Mesenchymal stem cell (in vitro differentiated cells and primary cell): ENCODE measurements at regions not wholly inside any gene's neighbourhood (a gene's known extent, or its start where the extent isn't known, plus 50 kb on each side); places are given as distances from the start of the nearest gene placed in this dataset.

Source experiments
- DNase-seq: peaks from one replicate; pipeline ENCODE4 v3.0.0-alpha.2; 2013
- H2AFZ ChIP-seq: one replicate; pipeline ENCODE4 v1.6.1; 2013; ENCODE audit warnings: low read depth, mild to moderate bottlenecking, control low read depth, inconsistent platforms, low read length, moderate library complexity
- H2AK5ac ChIP-seq: 2 replicates; pipeline ENCODE4 v1.6.1; 2013; ENCODE audit warnings: low read length, moderate library complexity, mild to moderate bottlenecking, inconsistent platforms; ENCODE audit not compliant: severe bottlenecking
- H2BK120ac ChIP-seq: one replicate; pipeline ENCODE4 v1.6.1; 2013; ENCODE audit warnings: low read depth, mild to moderate bottlenecking, inconsistent platforms, low read length, moderate library complexity
- H2BK12ac ChIP-seq, 2 experiments: one replicate each; pipeline ENCODE4 v1.6.1; 2013; ENCODE audit warnings: inconsistent platforms in 2 of 2, low read length in 2 of 2, mild to moderate bottlenecking in 2 of 2, moderate library complexity in 2 of 2, control low read depth in 1 of 2
- H2BK15ac ChIP-seq: one replicate; pipeline ENCODE4 v1.6.1; 2013; ENCODE audit warnings: mild to moderate bottlenecking, low read depth, inconsistent platforms; ENCODE audit not compliant: poor library complexity, severe bottlenecking
- H2BK5ac ChIP-seq: 2 replicates; pipeline ENCODE4 v1.6.1; 2013; ENCODE audit warnings: low read depth, mild to moderate bottlenecking, low read length, control low read depth, inconsistent platforms; ENCODE audit not compliant: poor library complexity, severe bottlenecking
- H3K14ac ChIP-seq, 2 experiments: one replicate each; pipeline ENCODE4 v1.6.1; 2013; ENCODE audit warnings: inconsistent platforms in 2 of 2, low read length in 2 of 2, control low read depth in 1 of 2, mild to moderate bottlenecking in 1 of 2, moderate library complexity in 1 of 2
- H3K18ac ChIP-seq, 2 experiments: one replicate each; pipeline ENCODE4 v1.6.1; 2013; ENCODE audit warnings: inconsistent platforms in 2 of 2, low read length in 2 of 2, control low read depth in 1 of 2, low read depth in 1 of 2, mild to moderate bottlenecking in 1 of 2
- H3K23ac ChIP-seq, 2 experiments: one replicate each; pipeline ENCODE4 v1.6.1; 2013; ENCODE audit warnings: inconsistent platforms in 2 of 2, low read length in 2 of 2, mild to moderate bottlenecking in 2 of 2, moderate library complexity in 2 of 2, control low read depth in 1 of 2
- H3K27ac ChIP-seq: 2 replicates; pipeline ENCODE4 v1.5.1; 2013; ENCODE audit warnings: mild to moderate bottlenecking, moderate library complexity, low read length, control low read depth, inconsistent platforms; ENCODE audit not compliant: poor library complexity, severe bottlenecking
- H3K27me3 ChIP-seq, 2 experiments: 2 replicates each; pipeline versions ENCODE4 v1.6.1 to v1.7.0; 2013; ENCODE audit warnings: low read length in 2 of 2, mild to moderate bottlenecking in 2 of 2, moderate library complexity in 2 of 2, control low read depth in 1 of 2, inconsistent platforms in 1 of 2; ENCODE audit not compliant: control insufficient read depth in 1 of 2, insufficient read depth in 1 of 2
- H3K36me3 ChIP-seq, 2 experiments: 2 replicates each; pipeline versions ENCODE4 v1.6.1 to v1.7.0; 2013; ENCODE audit warnings: low read length in 2 of 2, control low read depth in 1 of 2, inconsistent platforms in 1 of 2, low read depth in 1 of 2, mild to moderate bottlenecking in 1 of 2; ENCODE audit not compliant: insufficient read depth in 2 of 2, control insufficient read depth in 1 of 2
- H3K4ac ChIP-seq, 2 experiments: one replicate each; pipeline ENCODE4 v1.6.1; 2013; ENCODE audit warnings: inconsistent platforms in 2 of 2, low read length in 2 of 2, mild to moderate bottlenecking in 2 of 2, moderate library complexity in 2 of 2, control low read depth in 1 of 2, low read depth in 1 of 2
- H3K4me1 ChIP-seq: 2 replicates; pipeline ENCODE4 v1.6.1; 2013; ENCODE audit warnings: low read depth, low read length, control low read depth; ENCODE audit not compliant: control insufficient read depth, insufficient read depth
- H3K4me2 ChIP-seq: 2 replicates; pipeline ENCODE4 v1.6.1; 2013; ENCODE audit warnings: low read length, mild to moderate bottlenecking, inconsistent platforms; ENCODE audit not compliant: poor library complexity, severe bottlenecking
- H3K4me3 ChIP-seq, 2 experiments: 2 replicates each; pipeline versions ENCODE4 v1.5.1 to v1.7.0; 2013; ENCODE audit warnings: low read length in 2 of 2, mild to moderate bottlenecking in 2 of 2, control low read depth in 1 of 2, low read depth in 1 of 2; ENCODE audit not compliant: insufficient read depth in 1 of 2
- H3K79me1 ChIP-seq: replicated peaks from 2 replicates; pipeline ENCODE4 v1.6.1; 2013; ENCODE audit warnings: mild to moderate bottlenecking, control low read depth, low read length, inconsistent platforms; ENCODE audit not compliant: poor library complexity, severe bottlenecking
- H3K9ac ChIP-seq: 2 replicates; pipeline ENCODE4 v1.7.0; 2013; ENCODE audit warnings: mild to moderate bottlenecking, low read length, moderate library complexity
- H3K9me3 ChIP-seq: 2 replicates; pipeline ENCODE4 v1.7.0; 2013; ENCODE audit warnings: mild to moderate bottlenecking, low read length; ENCODE audit not compliant: control insufficient read depth
- H4K8ac ChIP-seq: one replicate; pipeline ENCODE4 v1.6.1; 2013; ENCODE audit warnings: inconsistent platforms, mild to moderate bottlenecking, low read length, moderate library complexity
- H4K91ac ChIP-seq: one replicate; pipeline ENCODE4 v1.6.1; 2013; ENCODE audit warnings: mild to moderate bottlenecking, low read length, inconsistent platforms
- whole genome bisulfite sequencing: methylation state at CpG from one replicate; pipeline ENCODE4 v1.1.7; 2013; ENCODE audit warnings: mixed read lengths; 5-methylcytosine and 5-hydroxymethylcytosine counted together

- Histone ChIP-seq H3K4me1 (no peaks in the 10 kb centered on the region), H3K14ac (no peak overlapping the region), H3K27ac (no peak overlapping the region), H3K4ac (no peak overlapping the region), H3K23ac (no peak overlapping the region), H2AK5ac (no peak overlapping the region), H2BK5ac (no peak overlapping the region), H2BK15ac (no peak overlapping the region), H3K4me2 (no peak overlapping the region), H2BK120ac (no peak overlapping the region), H3K4me3 (no peak overlapping the region), H3K27me3 (no peaks in the 10 kb centered on the region), H3K79me1 (no peaks in the 10 kb centered on the region), H4K91ac (no peak overlapping the region), H2BK12ac (no peak overlapping the region), H3K9me3 (no peaks in the 10 kb centered on the region), H3K18ac (no peak overlapping the region), H3K9ac (no peak overlapping the region), H4K8ac (no peak overlapping the region), H3K36me3 (no peaks in the 10 kb centered on the region), H2AFZ (no peak overlapping the region)
- WGBS, result 81% methylated on average over 5 of the region's 5 CpGs
- DNase-seq, result no peak
Observed at GRCh38 chr4:62806816-62807215, 1602.4 kb downstream of the TECRL start.

- Histone ChIP-seq H3K9ac (no peak overlapping the region), H2AK5ac (no peak overlapping the region)
- no CpG with 5 or more reads among the region's 2 CpGs for WGBS
Observed at GRCh38 chr4:62804075-62804474, 1603.9 kb downstream of the ADGRL3 start.

DNA sequence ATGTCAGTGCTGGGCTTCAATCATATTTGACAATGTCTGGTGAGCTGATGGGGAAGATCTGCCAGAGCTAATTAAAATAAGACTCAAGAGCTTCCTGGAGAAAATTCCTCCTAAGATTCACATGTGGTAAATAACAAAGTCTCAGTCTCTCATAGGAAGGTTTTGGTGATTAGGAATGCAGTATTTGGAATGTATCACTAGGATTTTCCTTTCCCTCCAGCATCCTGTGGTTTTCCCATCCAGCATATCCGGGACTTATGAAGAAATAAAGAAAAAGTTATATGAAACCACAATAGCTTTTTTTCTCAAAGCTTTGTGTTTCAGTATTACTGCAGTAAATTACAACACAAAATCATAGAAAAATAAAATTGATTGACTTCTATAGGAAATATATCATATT, 1597.1 kb downstream of the ADGRL3 start:
- H3K18ac ChIP-seq, result no peak overlapping the region
- no peaks in the 10 kb centered on the region for H3K36me3 ChIP-seq
- H4K91ac ChIP-seq, result no peak overlapping the region
- no peak overlapping the region for H2BK120ac ChIP-seq
- no peak overlapping the region for H3K14ac ChIP-seq
- no peaks in the 10 kb centered on the region for H3K4me1 ChIP-seq
- H3K4me3 ChIP-seq, result no peak overlapping the region
- no peak overlapping the region for H4K8ac ChIP-seq
- no peaks in the 10 kb centered on the region for H3K9me3 ChIP-seq
- H3K27me3 ChIP-seq, result no peaks in the 10 kb centered on the region
- H3K4ac ChIP-seq, result no peak overlapping the region
- no peak overlapping the region for H3K9ac ChIP-seq
- no peak overlapping the region for H2BK5ac ChIP-seq
- H3K4me2 ChIP-seq, result no peak overlapping the region
- H2AK5ac ChIP-seq, result no peak overlapping the region
- no peak for DNase-seq
- no CpG with 5 or more reads among the region's 1 CpG for WGBS
- no peak overlapping the region for H3K23ac ChIP-seq
- H3K27ac ChIP-seq, result no peak overlapping the region
- H3K79me1 ChIP-seq, result no peaks in the 10 kb centered on the region
- H2BK15ac ChIP-seq, result no peak overlapping the region
- no peak overlapping the region for H2BK12ac ChIP-seq
- no peak overlapping the region for H2AFZ ChIP-seq

More at GRCh38 chr4:62804075-62804474, 1603.9 kb downstream of the ADGRL3 start:
- Histone ChIP-seq H2AFZ (no peak overlapping the region), H2BK12ac (no peak overlapping the region), H3K9me3 (no peaks in the 10 kb centered on the region), H3K18ac (no peak overlapping the region), H3K36me3 (no peaks in the 10 kb centered on the region), H4K91ac (no peak overlapping the region), H3K27ac (no peak overlapping the region), H2BK5ac (no peak overlapping the region), H3K4me3 (no peak overlapping the region), H2BK120ac (no peak overlapping the region), H3K27me3 (no peaks in the 10 kb centered on the region), H3K23ac (no peak overlapping the region), H3K79me1 (no peaks in the 10 kb centered on the region), H3K14ac (no peak overlapping the region), H3K4me2 (no peak overlapping the region), H3K4me1 (no peaks in the 10 kb centered on the region), H2BK15ac (no peak overlapping the region), H3K4ac (no peak overlapping the region), H4K8ac (no peak overlapping the region)
- no peak for DNase-seq

- H3K9me3 ChIP-seq, result no peaks in the 10 kb centered on the region
- H2AFZ ChIP-seq, result no peak overlapping the region
- H3K9ac ChIP-seq, result no peak overlapping the region
- no peak overlapping the region for H3K4me3 ChIP-seq
- H4K8ac ChIP-seq, result no peak overlapping the region
- no peak for DNase-seq
- 67% methylated on average over 1 of the region's 2 CpGs for WGBS
- H3K27ac ChIP-seq, result no peak overlapping the region
- no peak overlapping the region for H3K4ac ChIP-seq
- no peak overlapping the region for H2BK15ac ChIP-seq
- no peak overlapping the region for H3K14ac ChIP-seq
- H2BK12ac ChIP-seq, result no peak overlapping the region
- no peaks in the 10 kb centered on the region for H3K79me1 ChIP-seq
- H4K91ac ChIP-seq, result no peak overlapping the region
- no peak overlapping the region for H3K18ac ChIP-seq
- no peak overlapping the region for H3K4me2 ChIP-seq
- H3K23ac ChIP-seq, result no peak overlapping the region
- H3K27me3 ChIP-seq, result no peaks in the 10 kb centered on the region
- H2AK5ac ChIP-seq, result no peak overlapping the region
- H2BK5ac ChIP-seq, result no peak overlapping the region
- H3K36me3 ChIP-seq, result no peaks in the 10 kb centered on the region
- no peak overlapping the region for H2BK120ac ChIP-seq
- no peaks in the 10 kb centered on the region for H3K4me1 ChIP-seq
Observed at GRCh38 chr4:62791386-62791785, 1591.3 kb downstream of the ADGRL3 start.
